Smooth muscle cell (in vitro differentiated cells): ENCODE measurements at regions not wholly inside any gene's neighbourhood (a gene's known extent, or its start where the extent isn't known, plus 50 kb on each side); places are given as distances from the start of the nearest gene placed in this dataset.

ENCODE experiments used
- DNase-seq: peaks from one replicate; lab custom pipeline; 2025; ENCODE audit not compliant: unreplicated experiment; lab: John Stamatoyannopoulos, UW
- H2AFZ ChIP-seq: fragments of 200-600 bp; sonication (generic); 2 replicates; pipeline ENCODE4 v1.6.0; 2016; ENCODE audit warnings: antibody characterized with exemption, low read depth, mild to moderate bottlenecking
- H3F3A ChIP-seq: fragments of 200-600 bp; sonication (generic); 2 replicates; pipeline ENCODE4 v1.6.0; 2017; ENCODE audit warnings: antibody characterized with exemption, low read depth
- H3K27ac ChIP-seq: fragments of 200-600 bp; sonication (generic); 2 replicates; pipeline ENCODE4 v1.5.1; 2016; ENCODE audit warnings: low read depth, mild to moderate bottlenecking
- H3K27me3 ChIP-seq: fragments of 200-600 bp; sonication (generic); 2 replicates; pipeline ENCODE4 v1.6.1; 2016; ENCODE audit warnings: low read depth, mild to moderate bottlenecking
- H3K36me3 ChIP-seq: fragments of 200-600 bp; sonication (generic); 2 replicates; pipeline ENCODE4 v1.5.1; 2016; ENCODE audit warnings: low read depth
- H3K4me1 ChIP-seq: fragments of 200-600 bp; sonication (generic); 2 replicates; pipeline ENCODE4 v1.5.1; 2016; ENCODE audit warnings: low read depth
- H3K4me2 ChIP-seq: fragments of 200-600 bp; sonication (generic); 2 replicates; pipeline ENCODE4 v1.6.0; 2016; ENCODE audit warnings: mild to moderate bottlenecking
- H3K4me3 ChIP-seq: fragments of 200-600 bp; sonication (generic); 2 replicates; pipeline ENCODE4 v1.5.1; 2016; ENCODE audit warnings: mild to moderate bottlenecking
- H3K79me2 ChIP-seq: fragments of 200-600 bp; sonication (generic); 2 replicates; pipeline ENCODE4 v1.6.0; 2016; ENCODE audit warnings: low read depth, mild to moderate bottlenecking
- H3K9ac ChIP-seq: fragments of 200-600 bp; sonication (generic); 2 replicates; pipeline ENCODE4 v1.6.0; 2016; ENCODE audit warnings: low read depth
- H3K9me3 ChIP-seq: fragments of 200-600 bp; sonication (generic); replicated peaks from 2 replicates; pipeline ENCODE4 v1.5.1; 2016; ENCODE audit warnings: low read depth
- H4K20me1 ChIP-seq: fragments of 200-600 bp; sonication (generic); 2 replicates; pipeline ENCODE4 v1.6.0; 2016; ENCODE audit warnings: low read depth
- WGBS: methylation state at CpG from one replicate; pipeline ENCODE4 v1.1.7; 2016; ENCODE audit warnings: low lambda C conversion rate; 5-methylcytosine and 5-hydroxymethylcytosine counted together
- TF ChIP-seq, protein P1 (sequence below): fragments of 200-600 bp; sonication (generic); IDR thresholded peaks from 2 replicates; pipeline ENCODE4 v1.5.1; 2017; ENCODE audit warnings: borderline replicate concordance, mild to moderate bottlenecking, antibody characterized with exemption; ENCODE audit not compliant: insufficient read depth, poor library complexity, severe bottlenecking

DNA sequence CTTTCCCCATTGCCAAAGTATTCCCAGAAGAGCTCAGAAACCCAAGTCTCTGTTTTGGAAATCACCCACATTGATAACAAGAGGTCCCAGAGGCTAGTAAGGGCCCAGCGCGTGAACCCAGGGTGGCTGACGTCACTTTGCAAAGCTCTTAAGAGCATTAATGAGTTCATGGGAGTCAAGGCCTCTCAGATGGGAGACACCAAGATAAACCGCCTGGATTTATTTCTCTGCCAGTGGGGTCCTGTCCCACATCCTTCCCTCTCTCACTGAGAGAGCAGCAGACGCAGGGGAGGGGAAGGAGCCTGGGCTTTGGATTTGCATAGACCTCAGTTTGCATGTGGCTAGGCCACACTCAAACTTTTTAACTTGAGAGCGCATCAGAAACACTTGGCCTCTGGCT lies 184.8 kb upstream of the PDE1C start:
- H3K4me1 ChIP-seq = peaks cover 5% of the 10 kb centered on the region
- H3F3A ChIP-seq = no peaks in the 10 kb centered on the region
- H2AFZ ChIP-seq = no peak overlapping the region
- H3K27me3 ChIP-seq = no peaks in the 10 kb centered on the region
- no peak overlapping the region for H3K4me2 ChIP-seq
- WGBS = 69% methylated on average over 6 of the region's 6 CpGs
- no peak overlapping the region for H3K4me3 ChIP-seq
- no peak for DNase-seq
- no peak overlapping the region for H3K27ac ChIP-seq
- H3K9me3 ChIP-seq = no peaks in the 10 kb centered on the region
- H3K36me3 ChIP-seq = no peaks in the 10 kb centered on the region
- TF ChIP-seq, protein P1, sequence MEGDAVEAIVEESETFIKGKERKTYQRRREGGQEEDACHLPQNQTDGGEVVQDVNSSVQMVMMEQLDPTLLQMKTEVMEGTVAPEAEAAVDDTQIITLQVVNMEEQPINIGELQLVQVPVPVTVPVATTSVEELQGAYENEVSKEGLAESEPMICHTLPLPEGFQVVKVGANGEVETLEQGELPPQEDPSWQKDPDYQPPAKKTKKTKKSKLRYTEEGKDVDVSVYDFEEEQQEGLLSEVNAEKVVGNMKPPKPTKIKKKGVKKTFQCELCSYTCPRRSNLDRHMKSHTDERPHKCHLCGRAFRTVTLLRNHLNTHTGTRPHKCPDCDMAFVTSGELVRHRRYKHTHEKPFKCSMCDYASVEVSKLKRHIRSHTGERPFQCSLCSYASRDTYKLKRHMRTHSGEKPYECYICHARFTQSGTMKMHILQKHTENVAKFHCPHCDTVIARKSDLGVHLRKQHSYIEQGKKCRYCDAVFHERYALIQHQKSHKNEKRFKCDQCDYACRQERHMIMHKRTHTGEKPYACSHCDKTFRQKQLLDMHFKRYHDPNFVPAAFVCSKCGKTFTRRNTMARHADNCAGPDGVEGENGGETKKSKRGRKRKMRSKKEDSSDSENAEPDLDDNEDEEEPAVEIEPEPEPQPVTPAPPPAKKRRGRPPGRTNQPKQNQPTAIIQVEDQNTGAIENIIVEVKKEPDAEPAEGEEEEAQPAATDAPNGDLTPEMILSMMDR = no peak
- H3K9ac ChIP-seq = no peak overlapping the region
- H3K79me2 ChIP-seq = no peaks in the 10 kb centered on the region
- H4K20me1 ChIP-seq = no peaks in the 10 kb centered on the region

DNA sequence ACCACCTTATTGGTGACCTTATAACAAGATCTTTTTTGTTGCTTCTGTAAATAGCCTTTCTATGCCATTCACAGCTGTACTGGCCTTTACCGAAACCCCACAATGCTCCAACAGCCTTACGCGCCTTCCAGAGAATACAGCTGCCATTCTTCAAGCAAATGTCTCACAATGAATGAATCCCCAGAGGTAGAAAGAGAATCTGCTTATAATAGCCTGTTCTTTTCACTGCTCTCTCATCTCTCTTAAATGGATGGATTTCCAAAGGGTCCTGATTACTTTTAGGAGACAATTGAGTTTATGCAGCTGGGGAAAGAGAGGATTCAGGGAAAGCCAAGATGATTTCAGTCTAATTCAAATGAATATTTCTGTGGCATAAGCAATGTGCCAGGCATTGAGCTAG lies 183.1 kb upstream of the PDE1C start:
- no peak overlapping the region for H3K4me3 ChIP-seq
- DNase-seq = no peak
- TF ChIP-seq, protein P1 = no peak
- no peak overlapping the region for H3K9ac ChIP-seq
- no peak overlapping the region for H3K27ac ChIP-seq
- WGBS = 99% methylated on average over 3 of the region's 3 CpGs
- no peaks in the 10 kb centered on the region for H3K79me2 ChIP-seq
- H3F3A ChIP-seq = no peaks in the 10 kb centered on the region
- H3K27me3 ChIP-seq = peaks cover 11% of the 10 kb centered on the region
- H3K4me2 ChIP-seq = no peak overlapping the region
- H4K20me1 ChIP-seq = no peaks in the 10 kb centered on the region
- no peak overlapping the region for H2AFZ ChIP-seq
- peaks cover 5% of the 10 kb centered on the region for H3K4me1 ChIP-seq
- no peaks in the 10 kb centered on the region for H3K9me3 ChIP-seq
- H3K36me3 ChIP-seq = no peaks in the 10 kb centered on the region

GRCh38 chr7:32251659-32252058 lies 181.5 kb upstream of the PDE1C start:
- Histone ChIP-seq H3K9me3 (no peaks in the 10 kb centered on the region), H3K27ac (no peak overlapping the region), H3K36me3 (no peaks in the 10 kb centered on the region), H3K27me3 (peaks cover 11% of the 10 kb centered on the region), H3F3A (no peaks in the 10 kb centered on the region), H3K9ac (no peak overlapping the region), H3K4me2 (no peak overlapping the region), H3K79me2 (no peaks in the 10 kb centered on the region), H3K4me1 (peaks cover 5% of the 10 kb centered on the region), H2AFZ (no peak overlapping the region), H4K20me1 (no peaks in the 10 kb centered on the region), H3K4me3 (no peak overlapping the region)
- TF ChIP-seq, protein P1 = no peak
- no peak for DNase-seq

GRCh38 chr7:32250471-32251260 lies 180.5 kb upstream of the PDE1C start:
- H3K4me3 ChIP-seq = no peak overlapping the region
- 86% methylated on average over 18 of the region's 18 CpGs for WGBS
- H3K4me2 ChIP-seq = no peak overlapping the region
- peaks cover 11% of the 10 kb centered on the region for H3K27me3 ChIP-seq
- H3K9me3 ChIP-seq = no peaks in the 10 kb centered on the region
- no peak overlapping the region for H3K9ac ChIP-seq
- TF ChIP-seq, protein P1 = no peak
- H3K27ac ChIP-seq = no peak overlapping the region
- H3F3A ChIP-seq = no peaks in the 10 kb centered on the region
- no peak overlapping the region for H2AFZ ChIP-seq
- no peaks in the 10 kb centered on the region for H3K79me2 ChIP-seq
- H3K36me3 ChIP-seq = no peaks in the 10 kb centered on the region
- no peak for DNase-seq
- no peaks in the 10 kb centered on the region for H4K20me1 ChIP-seq
- peaks cover 5% of the 10 kb centered on the region for H3K4me1 ChIP-seq
